Heart left ventricle (tissue), 13 donors: ENCODE measurements at regions not wholly inside any gene's neighbourhood (a gene's known extent, or its start where the extent isn't known, plus 50 kb on each side); places are given as distances from the start of the nearest gene placed in this dataset.

Source experiments
- POLR2A ChIP-seq, 2 donors: fragments of 450-650 bp; IDR thresholded peaks; one replicate each; pipeline ENCODE4 v1.6.1; 2017; ENCODE audit warnings: antibody characterized with exemption in 2 of 2, mild to moderate bottlenecking in 2 of 2, moderate library complexity in 2 of 2
- TF ChIP-seq, protein P1 (sequence below), 12 donors: fragments of 200-600 bp; sonication (generic) in 4 of 12; IDR thresholded peaks; one replicate each; pipeline versions ENCODE4 v1.5.0 to v1.8.0; 2018 to 2022; ENCODE audit warnings: antibody characterized with exemption in 12 of 12, mild to moderate bottlenecking in 5 of 12
- donor health status: ischemic (EF 13 %, LVEDD 7.1; RV severe dilation, severe dysfunction).
- donor health status: DM: no; HTN: yes; CAD: no.
- donor health status: DM: no; HTN: no; CAD: no.
- donor health status: ischemic (EF 25% LVEDD 6.9; RV normal size, moderate dysfunction).
- donor health status: ischemic (EF 25% LVEDD 5.7; RV mildly dilated, moderate dysfunction).
- donor health status: ischemic (EF 35%, LVEDD 5.7; RV mildly dilated, moderate dysfunction).
- donor health status: nonischemic (EF 11% LVEDD 7.7; RV severe dilation, severe dysfunction).
- donor health status: DM: yes; HTN: yes; CAD: no.
- donor health status: PGD.
- donor health status: ischemic (EF 29% LVEDD 5.4; RV normal size, mild dysfunction).
- donor health status: nonischemic (EF 23%, LVEDD 6.1; RV moderate dilation, normal function).

DNA sequence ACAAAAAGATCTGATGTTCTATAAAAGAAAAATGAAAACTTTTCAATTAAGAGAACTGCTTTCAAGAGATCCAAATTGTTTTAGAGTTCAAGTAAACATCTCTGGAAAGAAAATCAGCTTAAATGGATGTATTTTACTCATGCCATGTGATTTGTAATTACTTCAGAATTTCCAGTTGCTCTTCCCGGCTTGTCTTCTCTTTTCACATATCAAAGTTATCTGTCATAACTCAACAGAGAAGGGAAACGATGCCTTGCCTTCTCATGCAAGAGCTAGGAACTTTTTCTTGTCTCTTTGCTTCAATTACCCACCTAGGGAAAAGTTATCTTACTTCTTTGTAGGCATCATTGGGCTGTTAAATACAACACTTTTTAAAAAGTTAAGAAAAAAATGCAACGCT lies 255.2 kb upstream of the POU2AF2 start:
- TF ChIP-seq, protein P1, sequence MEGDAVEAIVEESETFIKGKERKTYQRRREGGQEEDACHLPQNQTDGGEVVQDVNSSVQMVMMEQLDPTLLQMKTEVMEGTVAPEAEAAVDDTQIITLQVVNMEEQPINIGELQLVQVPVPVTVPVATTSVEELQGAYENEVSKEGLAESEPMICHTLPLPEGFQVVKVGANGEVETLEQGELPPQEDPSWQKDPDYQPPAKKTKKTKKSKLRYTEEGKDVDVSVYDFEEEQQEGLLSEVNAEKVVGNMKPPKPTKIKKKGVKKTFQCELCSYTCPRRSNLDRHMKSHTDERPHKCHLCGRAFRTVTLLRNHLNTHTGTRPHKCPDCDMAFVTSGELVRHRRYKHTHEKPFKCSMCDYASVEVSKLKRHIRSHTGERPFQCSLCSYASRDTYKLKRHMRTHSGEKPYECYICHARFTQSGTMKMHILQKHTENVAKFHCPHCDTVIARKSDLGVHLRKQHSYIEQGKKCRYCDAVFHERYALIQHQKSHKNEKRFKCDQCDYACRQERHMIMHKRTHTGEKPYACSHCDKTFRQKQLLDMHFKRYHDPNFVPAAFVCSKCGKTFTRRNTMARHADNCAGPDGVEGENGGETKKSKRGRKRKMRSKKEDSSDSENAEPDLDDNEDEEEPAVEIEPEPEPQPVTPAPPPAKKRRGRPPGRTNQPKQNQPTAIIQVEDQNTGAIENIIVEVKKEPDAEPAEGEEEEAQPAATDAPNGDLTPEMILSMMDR (IDR thresholded peaks at IDR 0.05), result no peak
- TF ChIP-seq POLR2A (IDR thresholded peaks at IDR 0.05), result no peak
